Omental fat pad (tissue), 3 donors: ENCODE measurements at regions not wholly inside any gene's neighbourhood (a gene's known extent, or its start where the extent isn't known, plus 50 kb on each side); places are given as distances from the start of the nearest gene placed in this dataset.
A peak's percentile ranks its signal among the peaks of the same experiment; 100 is the strongest.

ENCODE experiments used
- ATAC-seq: fragments of 150-250 bp; one replicate; pipeline ENCODE4 v1.9.1; 2016; ENCODE audit warnings: mild to moderate bottlenecking, moderate library complexity; ENCODE audit not compliant: low FRiP score
- DNase-seq: peaks from one replicate; pipeline ENCODE4 v3.0.0-alpha.2; 2019; ENCODE audit warnings: low spot score
- CTCF ChIP-seq, 3 donors: fragments of 450-650 bp; IDR thresholded peaks; one replicate each; pipeline ENCODE4 v1.5.1; 2016 to 2017; ENCODE audit warnings: antibody characterized with exemption in 3 of 3, mild to moderate bottlenecking in 3 of 3, moderate library complexity in 2 of 3

- ATAC-seq (no peak), DNase-seq (no peak)
- no peak for TF ChIP-seq CTCF (IDR thresholded peaks at IDR 0.05)
These were observed 149.9 kb upstream of the HTR2A start for GRCh38 chr13:47046706-47047105.

- ATAC-seq (no peak), DNase-seq (no peak)
- TF ChIP-seq CTCF (IDR thresholded peaks at IDR 0.05): no peak
These were observed 148.0 kb upstream of the HTR2A start for GRCh38 chr13:47044842-47045241.

GRCh38 chr13:47039106-47039505 is 142.3 kb upstream of the HTR2A start:
- no peak for ATAC-seq
- DNase-seq: no peak
- TF ChIP-seq CTCF (IDR thresholded peaks at IDR 0.05): no peak

- no peak for DNase-seq
- no peak for TF ChIP-seq CTCF (IDR thresholded peaks at IDR 0.05)
- no peak for ATAC-seq
These were observed 141.3 kb upstream of the HTR2A start for GRCh38 chr13:47038188-47038587.

- DNase-seq (no peak), ATAC-seq (no peak)
- no peak for TF ChIP-seq CTCF (IDR thresholded peaks at IDR 0.05)
These were observed 139.6 kb upstream of the HTR2A start for GRCh38 chr13:47036294-47037008.

GRCh38 chr13:47033216-47033615 is 136.4 kb upstream of the HTR2A start:
- ATAC-seq: peak; percentile 83
- no peak for DNase-seq
- no peak for TF ChIP-seq CTCF (IDR thresholded peaks at IDR 0.05)

- no peak for ATAC-seq
- TF ChIP-seq CTCF (IDR thresholded peaks at IDR 0.05): no peak
- no peak for DNase-seq
These were observed 131.1 kb upstream of the HTR2A start for GRCh38 chr13:47027780-47028437.
